ENCODE measurements at regions not wholly inside any gene's neighbourhood (a gene's known extent, or its start where the extent isn't known, plus 50 kb on each side); places are given as distances from the start of the nearest gene placed in this dataset.

- Histone ChIP-seq H3T11ph (ENCODE audit: low read length) (no peak overlapping the region), H2AFZ (ENCODE audit: low read length) (no peak overlapping the region), H3K79me2 (ENCODE audit: insufficient read depth, low read length) (no peaks in the 10 kb centered on the region), H2BK5ac (ENCODE audit: insufficient read length, low read length) (no peak overlapping the region), H3K4me1 (ENCODE audit: insufficient read depth, low read length) (no peaks in the 10 kb centered on the region), H4K5ac (ENCODE audit: insufficient read length, low read depth, low read length) (no peak overlapping the region), H3K9me3 (ENCODE audit: control insufficient read depth, low read depth, low read length) (no peaks in the 10 kb centered on the region), H2BK120ac (ENCODE audit: low read depth, low read length, poor library complexity, severe bottlenecking) (no peak overlapping the region), H2AK5ac (ENCODE audit: insufficient read length, low read length) (no peak overlapping the region), H3K9ac (ENCODE audit: extremely low read depth, insufficient read length, low read length) (no peak overlapping the region), H2BK15ac (ENCODE audit: low read depth, low read length) (no peak overlapping the region), H3K27me3 (ENCODE audit: insufficient read depth, low read length) (no peaks in the 10 kb centered on the region), H4K20me1 (ENCODE audit: control insufficient read depth, insufficient read depth, insufficient read length) (no peaks in the 10 kb centered on the region), H3K14ac (ENCODE audit: insufficient read depth, low read length) (no peak overlapping the region), H3K23me2 (ENCODE audit: insufficient read length, low read depth, low read length, poor library complexity, severe bottlenecking) (no peaks in the 10 kb centered on the region), H3K23ac (ENCODE audit: insufficient read length, low read depth, low read length) (no peak overlapping the region), H4K8ac (replicated peaks; ENCODE audit: insufficient read length, low read depth, low read length) (no peak overlapping the region), H3K79me1 (ENCODE audit: insufficient read depth, low read depth, low read length, poor library complexity, severe bottlenecking) (no peaks in the 10 kb centered on the region), H3K56ac (ENCODE audit: insufficient read length, low read depth, low read length) (no peak overlapping the region), H3K4ac (ENCODE audit: low read depth, low read length) (no peak overlapping the region), H4K91ac (ENCODE audit: insufficient read length, low read depth, low read length) (no peak overlapping the region), H2BK12ac (ENCODE audit: insufficient read length, low read depth, low read length) (no peak overlapping the region), H3K27ac (ENCODE audit: insufficient read length, low read depth, low read length) (no peak overlapping the region), H3K18ac (ENCODE audit: insufficient read length, low read depth, low read length) (no peak overlapping the region), H2BK20ac (ENCODE audit: low read depth, low read length, poor library complexity, severe bottlenecking) (no peak overlapping the region), H3K4me2 (ENCODE audit: insufficient read depth, insufficient read length, low read length) (no peak overlapping the region)
- Mint-ChIP-seq H3K36me3 (ENCODE audit: insufficient read depth in 1 of 3, low read depth in 3 of 3) (no peaks in the 10 kb centered on the region), H3K27me3 (ENCODE audit: low read depth) (no peaks in the 10 kb centered on the region), H3K9me3 (no peaks in the 10 kb centered on the region), H3K27ac (no peak overlapping the region), H3K4me1 (peaks cover 10 to 11% of the 10 kb centered on the region in 2 experiments), H3K4me3 (no peak overlapping the region)
- DNase-seq, result no peak
- WGBS (ENCODE audit: extremely low coverage, insufficient read length, low lambda C conversion rate), result no CpG with 5 or more reads among the region's 2 CpGs
- TF ChIP-seq, protein P1, sequence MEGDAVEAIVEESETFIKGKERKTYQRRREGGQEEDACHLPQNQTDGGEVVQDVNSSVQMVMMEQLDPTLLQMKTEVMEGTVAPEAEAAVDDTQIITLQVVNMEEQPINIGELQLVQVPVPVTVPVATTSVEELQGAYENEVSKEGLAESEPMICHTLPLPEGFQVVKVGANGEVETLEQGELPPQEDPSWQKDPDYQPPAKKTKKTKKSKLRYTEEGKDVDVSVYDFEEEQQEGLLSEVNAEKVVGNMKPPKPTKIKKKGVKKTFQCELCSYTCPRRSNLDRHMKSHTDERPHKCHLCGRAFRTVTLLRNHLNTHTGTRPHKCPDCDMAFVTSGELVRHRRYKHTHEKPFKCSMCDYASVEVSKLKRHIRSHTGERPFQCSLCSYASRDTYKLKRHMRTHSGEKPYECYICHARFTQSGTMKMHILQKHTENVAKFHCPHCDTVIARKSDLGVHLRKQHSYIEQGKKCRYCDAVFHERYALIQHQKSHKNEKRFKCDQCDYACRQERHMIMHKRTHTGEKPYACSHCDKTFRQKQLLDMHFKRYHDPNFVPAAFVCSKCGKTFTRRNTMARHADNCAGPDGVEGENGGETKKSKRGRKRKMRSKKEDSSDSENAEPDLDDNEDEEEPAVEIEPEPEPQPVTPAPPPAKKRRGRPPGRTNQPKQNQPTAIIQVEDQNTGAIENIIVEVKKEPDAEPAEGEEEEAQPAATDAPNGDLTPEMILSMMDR (conservative IDR thresholded peaks at IDR 0.05), result no peak
These were observed 285.1 kb upstream of the CAND1 start for GRCh38 chr12:66984077-66984476.
